ENCODE measurements at regions not wholly inside any gene's neighbourhood (a gene's known extent, or its start where the extent isn't known, plus 50 kb on each side); places are given as distances from the start of the nearest gene placed in this dataset.

GRCh38 chr13:74229242-74229641, 95.0 kb upstream of the KLF12 start:
- no peak for FAIRE-seq

DNA sequence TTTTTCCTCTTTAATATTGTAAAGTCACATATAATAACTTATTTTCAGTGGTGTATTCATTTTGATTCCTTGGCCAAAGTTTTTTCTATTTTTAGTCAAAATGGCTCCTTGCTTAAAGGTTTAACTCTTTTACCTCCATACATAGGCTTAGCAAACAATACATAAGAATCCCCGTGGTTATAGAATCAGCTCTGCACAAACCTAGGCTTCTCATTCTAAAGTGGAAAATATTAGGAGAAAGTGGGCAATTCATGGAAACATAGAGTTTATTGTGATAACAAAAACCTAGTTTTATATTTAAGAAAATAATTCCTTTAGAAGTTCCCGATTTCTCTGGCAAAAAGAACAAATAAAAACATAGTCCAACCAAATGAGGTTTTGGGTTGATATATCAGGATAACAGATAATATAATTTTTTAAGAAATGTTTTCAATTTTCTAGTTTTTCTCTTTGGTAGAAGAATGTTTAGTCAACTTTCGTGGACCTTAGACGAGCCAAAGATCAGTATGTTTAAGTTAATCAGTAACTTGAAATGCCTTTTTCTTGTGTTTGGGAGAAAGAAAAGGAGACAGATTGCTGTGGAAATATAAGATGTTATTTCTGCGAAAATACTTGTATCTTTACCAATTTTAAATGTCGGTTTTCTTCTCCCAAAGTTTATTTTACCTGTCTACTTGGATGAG, 93.4 kb upstream of the KLF12 start:
- no peak for DNase-seq (ENCODE audit: low spot score in 2 of 2)
- FAIRE-seq, result no peak

More at GRCh38 chr13:74229242-74229641, 95.0 kb upstream of the KLF12 start:
- DNase-seq (ENCODE audit: low spot score in 2 of 2), result no peak

GRCh38 chr13:74226791-74227475, 92.7 kb upstream of the KLF12 start:
- no peak for FAIRE-seq
- DNase-seq (ENCODE audit: low spot score in 2 of 2), result no peak

GRCh38 chr13:74221752-74222151, 87.5 kb upstream of the KLF12 start:
- FAIRE-seq (no peak), DNase-seq (ENCODE audit: low spot score in 2 of 2) (no peak)

- DNase-seq (ENCODE audit: low spot score in 2 of 2) (no peak), FAIRE-seq (no peak)
Measured at GRCh38 chr13:74219566-74219965, 85.4 kb upstream of the KLF12 start.

DNA sequence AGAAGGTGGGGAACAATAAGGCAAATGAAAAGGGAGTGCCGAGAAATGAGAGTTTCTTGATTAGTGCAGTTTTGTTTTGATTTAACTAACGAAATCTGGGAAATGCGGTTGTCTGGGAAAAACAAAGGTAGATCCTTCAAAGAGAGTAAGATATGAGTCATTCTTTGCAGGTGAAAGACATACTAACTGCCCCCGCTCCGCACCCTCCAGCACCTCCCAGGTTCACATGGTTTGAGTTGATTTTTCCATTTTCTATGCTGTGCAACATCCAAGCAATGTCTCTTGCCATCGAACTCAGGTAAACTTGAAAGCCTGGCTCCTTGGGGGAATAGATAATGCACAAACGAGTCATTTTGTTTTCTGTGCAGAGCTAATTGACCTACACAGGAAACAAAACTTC, 84.1 kb upstream of the KLF12 start:
- DNase-seq (ENCODE audit: low spot score in 2 of 2) (no peak), FAIRE-seq (no peak)

- no peak for FAIRE-seq
- no peak for DNase-seq (ENCODE audit: low spot score in 2 of 2)
Measured at GRCh38 chr13:74217811-74218210, 83.6 kb upstream of the KLF12 start.

GRCh38 chr13:74215420-74215819, 81.2 kb upstream of the KLF12 start:
- no peak for FAIRE-seq
- no peak for DNase-seq (ENCODE audit: low spot score in 2 of 2)

GRCh38 chr13:74214321-74214720, 80.1 kb upstream of the KLF12 start:
- no peak for DNase-seq (ENCODE audit: low spot score in 2 of 2)
- no peak for FAIRE-seq

DNA sequence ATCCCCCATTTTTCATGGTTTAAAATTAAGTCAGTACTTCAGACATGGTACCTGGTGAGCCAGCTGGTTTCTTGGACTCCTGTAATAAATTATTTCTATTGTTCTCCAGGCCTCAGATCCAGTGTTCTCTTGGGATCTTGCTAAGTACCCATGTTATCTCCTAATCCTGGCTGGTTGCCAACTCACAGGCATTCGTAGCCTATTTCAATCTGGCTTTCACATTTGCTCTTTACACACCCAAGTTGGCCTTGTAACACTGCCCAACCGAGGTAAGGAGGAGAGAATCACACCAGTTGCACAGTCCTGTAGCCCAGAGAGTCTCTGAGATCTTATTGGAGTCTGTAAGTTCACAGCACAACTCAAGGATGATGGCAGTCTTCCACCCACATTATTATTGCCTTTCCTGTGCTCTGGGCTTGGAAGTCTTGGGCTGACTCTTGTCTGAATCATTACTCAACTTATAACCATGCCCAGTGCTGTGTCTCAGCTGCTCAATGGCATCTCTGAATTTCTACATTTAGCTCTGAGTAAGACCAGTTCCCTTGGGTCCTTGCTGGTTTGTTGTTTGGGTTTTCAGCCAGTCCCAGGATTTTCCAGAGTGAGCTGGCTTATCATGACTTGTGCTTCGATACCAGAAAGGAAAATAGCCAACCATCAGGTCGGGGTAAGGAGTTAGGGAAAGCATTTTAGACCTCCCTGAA, 76.6 kb upstream of the KLF12 start:
- DNase-seq (ENCODE audit: low spot score in 2 of 2) (no peak), FAIRE-seq (no peak)

DNA sequence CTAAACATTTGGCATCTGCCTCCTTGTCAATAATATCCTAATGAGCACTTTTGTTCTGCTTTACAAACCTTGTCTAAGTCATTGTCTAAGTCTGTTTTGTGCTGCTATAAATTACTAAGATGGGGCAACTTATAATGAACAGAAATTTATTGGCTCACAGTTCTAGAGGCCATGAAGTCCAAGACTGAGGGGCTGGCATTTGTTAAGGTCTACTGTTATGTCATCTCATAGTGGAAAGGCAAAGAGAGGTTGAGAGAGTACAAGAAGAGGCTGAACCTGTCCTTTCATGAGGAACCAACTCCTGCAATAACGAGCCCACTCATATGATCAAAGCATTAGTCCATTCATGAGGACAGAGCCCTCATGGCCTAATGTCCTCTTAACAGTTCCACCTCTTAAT, 72.7 kb upstream of the KLF12 start:
- no peak for FAIRE-seq
- no peak for DNase-seq (ENCODE audit: low spot score in 2 of 2)

DNA sequence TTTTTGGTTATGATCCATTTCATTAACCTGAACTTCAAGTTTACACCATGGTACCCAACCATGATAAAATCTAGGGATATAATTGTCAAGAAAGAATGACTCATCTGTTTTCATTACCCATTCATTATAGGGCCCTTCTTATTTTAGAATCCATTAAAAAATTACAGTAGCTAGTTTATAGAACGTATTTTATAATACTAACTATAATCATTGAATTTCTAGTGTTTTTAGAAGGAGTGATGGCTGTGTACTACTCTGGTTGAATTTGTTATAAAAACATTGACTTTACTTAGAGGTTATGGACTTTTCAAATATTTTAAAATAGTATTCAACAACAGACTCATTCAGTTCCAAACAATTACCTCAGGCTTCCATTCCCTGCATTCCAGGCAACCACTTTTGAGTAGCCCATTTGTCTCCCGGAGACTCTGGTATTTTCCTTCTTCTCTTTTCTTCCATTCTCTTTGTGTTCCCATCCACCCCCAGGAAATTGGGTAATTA, 71.9 kb upstream of the KLF12 start:
- FAIRE-seq (no peak), DNase-seq (ENCODE audit: low spot score in 2 of 2) (no peak)

- DNase-seq (ENCODE audit: low spot score in 2 of 2) (no peak), FAIRE-seq (no peak)
Measured at GRCh38 chr13:74205313-74205690, 71.1 kb upstream of the KLF12 start.

GRCh38 chr13:74204602-74205312, 70.6 kb upstream of the KLF12 start:
- no peak for DNase-seq (ENCODE audit: low spot score in 2 of 2)
- no peak for FAIRE-seq

DNA sequence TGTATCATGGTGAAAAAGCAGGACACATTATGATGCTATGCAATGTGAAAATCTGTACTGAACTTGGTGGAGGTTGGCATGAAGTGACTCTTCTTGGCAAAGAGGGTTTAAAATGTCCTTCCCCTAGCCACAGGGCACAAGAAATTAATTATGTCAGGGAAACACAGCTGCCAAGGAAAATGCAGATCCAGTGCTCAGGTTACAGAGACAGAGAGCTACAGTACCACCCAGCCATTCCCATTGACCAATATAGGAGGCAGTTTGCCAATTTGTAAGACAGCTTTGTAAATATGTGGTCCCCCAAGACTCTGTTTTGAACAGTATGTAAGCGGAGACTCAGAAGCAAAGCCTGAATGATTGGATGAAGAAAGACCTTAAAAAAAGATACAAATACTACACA, 69.4 kb upstream of the KLF12 start:
- DNase-seq (ENCODE audit: low spot score in 2 of 2) (no peak), FAIRE-seq (no peak)

GRCh38 chr13:74202129-74202813, 68.1 kb upstream of the KLF12 start:
- FAIRE-seq, result no peak
- DNase-seq (ENCODE audit: low spot score in 2 of 2), result no peak

- FAIRE-seq, result no peak
- no peak for DNase-seq (ENCODE audit: low spot score in 2 of 2)
Measured at GRCh38 chr13:74201530-74201929, 67.3 kb upstream of the KLF12 start.

- DNase-seq (ENCODE audit: low spot score in 2 of 2) (no peak), FAIRE-seq (no peak)
Measured at GRCh38 chr13:74200081-74200480, 65.9 kb upstream of the KLF12 start.

- no peak for DNase-seq (ENCODE audit: low spot score in 2 of 2)
- no peak for FAIRE-seq
Measured at GRCh38 chr13:74197677-74198429, 63.6 kb upstream of the KLF12 start.

GRCh38 chr13:74194846-74195245, 60.6 kb upstream of the KLF12 start:
- no peak for DNase-seq (ENCODE audit: low spot score in 2 of 2)
- no peak for FAIRE-seq
